DOHH2 (cell line): ENCODE measurements at regions not wholly inside any gene's neighbourhood (a gene's known extent, or its start where the extent isn't known, plus 50 kb on each side); places are given as distances from the start of the nearest gene placed in this dataset.

ENCODE experiments used
- CTCF ChIP-seq: fragments of 200-600 bp; sonication (generic); IDR thresholded peaks from one replicate; pipeline ENCODE4 v1.5.1; 2014; ENCODE audit warnings: antibody characterized with exemption, mild to moderate bottlenecking, low read depth, low read length; ENCODE audit not compliant: poor library complexity, severe bottlenecking
- EZH2phosphoT487 ChIP-seq: fragments of 200-600 bp; sonication (generic); IDR thresholded peaks from 2 replicates; pipeline ENCODE4 v1.6.1; 2017; ENCODE audit warnings: borderline replicate concordance, mild to moderate bottlenecking, antibody characterized with exemption, low read length, moderate library complexity, mixed read lengths

GRCh38 chrX:120749141-120749846, 119.4 kb upstream of the C1GALT1C1 start:
- TF ChIP-seq CTCF (no peak), EZH2phosphoT487 (no peak)
